GM12878 (cell line): ENCODE measurements at regions not wholly inside any gene's neighbourhood (a gene's known extent, or its start where the extent isn't known, plus 50 kb on each side); places are given as distances from the start of the nearest gene placed in this dataset.

Source experiments
- ATAC-seq: fragments of 200-7000 bp; cut with Tn5 transposase; 3 replicates; pipeline ENCODE4 v1.9.1; 2020; ENCODE audit warnings: mild to moderate bottlenecking, moderate library complexity
- BruUV-seq: library from RNA; stranded (reverse); fragments of 400-500 nt; replicated peaks from 2 replicates; lab custom pipeline; 2021; lab: Mats Ljungman, UMichigan
- CTCF ChIA-PET: fragments of 300-600 bp; sonication (Branson Sonifier 250); formaldehyde crosslinking; extraction: SDS; loops from one replicate; lab custom pipeline; 2021; ENCODE audit warnings: inconsistent platforms; lab: Yijun Ruan, JAX
- POLR2A ChIA-PET: fragments of 350-600 bp; formaldehyde crosslinking; extraction: SDS; loops from one replicate; lab custom pipeline; 2021; ENCODE audit warnings: inconsistent platforms; lab: Charles Lee
- RAD21 ChIA-PET: fragments of 300-600 bp; sonication (Branson Sonifier 250); formaldehyde crosslinking; loops from one replicate; lab custom pipeline; 2023; ENCODE audit warnings: antibody characterized with exemption; ENCODE audit not compliant: unreplicated experiment; lab: Charles Lee
- SMC1A ChIA-PET: fragments of 300-600 bp; sonication (Branson Sonifier 250); formaldehyde crosslinking; loops from one replicate; lab custom pipeline; 2023; ENCODE audit not compliant: unreplicated experiment, uncharacterized antibody; lab: Charles Lee
- DNase-seq: peaks from one replicate; pipeline ENCODE4 v3.0.0-alpha.2; 2011; ENCODE audit warnings: low read depth, low spot score
- FAIRE-seq: peaks from 3 replicates; lab custom pipeline; 2011; peaks lifted over from hg19 to GRCh38; lab: Jason Lieb, UNC
- H2AFZ ChIP-seq: 2 replicates; pipeline ENCODE4 v1.6.0; 2011; ENCODE audit warnings: low read depth, low read length, control low read depth; ENCODE audit not compliant: control insufficient read depth
- H3K27ac ChIP-seq: 2 replicates; pipeline ENCODE4 v1.5.1; 2011; ENCODE audit warnings: control low read depth; ENCODE audit not compliant: control insufficient read depth, insufficient read depth
- H3K27me3 ChIP-seq, 2 experiments: replicated peaks in 1 of 2; 2 replicates each; pipeline versions ENCODE4 v1.6.0 to v1.6.1; 2011; ENCODE audit warnings: low read length in 1 of 2; ENCODE audit not compliant: control insufficient read depth in 2 of 2, insufficient read depth in 2 of 2
- H3K36me3 ChIP-seq, 2 experiments: 2 replicates each; pipeline ENCODE4 v1.5.1; 2011; ENCODE audit warnings: low read length in 1 of 2; ENCODE audit not compliant: control insufficient read depth in 2 of 2, insufficient read depth in 2 of 2
- H3K4me1 ChIP-seq: 2 replicates; pipeline ENCODE4 v1.6.1; 2011; ENCODE audit warnings: mild to moderate bottlenecking, low read length, moderate library complexity, mixed read lengths; ENCODE audit not compliant: control insufficient read depth, insufficient read depth
- H3K4me2 ChIP-seq: 2 replicates; pipeline ENCODE4 v1.6.0; 2011; ENCODE audit warnings: control low read depth; ENCODE audit not compliant: control insufficient read depth, insufficient read depth
- H3K4me3 ChIP-seq: fragments of 200-600 bp; sonication (generic); 2 replicates; pipeline ENCODE4 v1.5.1; 2016
- H3K79me2 ChIP-seq: 2 replicates; pipeline ENCODE4 v1.6.0; 2011; ENCODE audit warnings: low read length; ENCODE audit not compliant: control insufficient read depth, insufficient read depth
- H3K9ac ChIP-seq: 2 replicates; pipeline ENCODE4 v1.8.0; 2011; ENCODE audit warnings: low read length, control low read depth, mixed read lengths; ENCODE audit not compliant: control insufficient read depth, insufficient read depth
- H3K9me3 ChIP-seq: replicated peaks from 3 replicates; pipeline ENCODE4 v1.5.1; 2011; ENCODE audit warnings: mild to moderate bottlenecking, low read length; ENCODE audit not compliant: control insufficient read depth, insufficient read depth
- H4K20me1 ChIP-seq: 2 replicates; pipeline ENCODE4 v1.6.0; 2011; ENCODE audit not compliant: control insufficient read depth, insufficient read depth
- ASH2L ChIP-seq: fragments of 300-600, 200-600 bp; sonication (generic); IDR thresholded peaks from 2 replicates; pipeline ENCODE4 v1.6.1; 2017; ENCODE audit warnings: low read depth, mild to moderate bottlenecking, borderline replicate concordance
- BCL3 ChIP-seq: IDR thresholded peaks from 2 replicates; pipeline ENCODE4 v1.6.1; 2011; ENCODE audit warnings: borderline replicate concordance, low read depth, mild to moderate bottlenecking, moderate library complexity, low read length; ENCODE audit not compliant: insufficient read depth, poor library complexity, severe bottlenecking
- CHD1 ChIP-seq: IDR thresholded peaks from 2 replicates; pipeline ENCODE4 v1.6.1; 2012; ENCODE audit warnings: low read depth, low read length, improper control_type of control experiment
- CUX1 ChIP-seq: IDR thresholded peaks from 2 replicates; pipeline ENCODE4 v1.6.1; 2012; ENCODE audit warnings: improper control_type of control experiment, low read depth, low read length; ENCODE audit not compliant: insufficient replicate concordance
- HDGF ChIP-seq: fragments of 450-650 bp; IDR thresholded peaks from 2 replicates; pipeline ENCODE4 v1.6.1; 2016; ENCODE audit warnings: antibody characterized with exemption
- MEF2B ChIP-seq: fragments of 450-650 bp; IDR thresholded peaks from 2 replicates; pipeline ENCODE4 v1.6.1; 2018; ENCODE audit warnings: mild to moderate bottlenecking, moderate library complexity; ENCODE audit not compliant: partially characterized antibody, poor library complexity, severe bottlenecking
- SIX5 ChIP-seq: IDR thresholded peaks from 2 replicates; pipeline ENCODE4 v1.6.1; 2011; ENCODE audit warnings: mild to moderate bottlenecking, low read depth, low read length, moderate library complexity; ENCODE audit not compliant: severe bottlenecking
- SMAD1 ChIP-seq: fragments of 450-650 bp; IDR thresholded peaks from 2 replicates; pipeline ENCODE4 v1.6.1; 2018; ENCODE audit warnings: mild to moderate bottlenecking, low read depth; ENCODE audit not compliant: partially characterized antibody
- SREBF2 ChIP-seq: IDR thresholded peaks from 2 replicates; pipeline ENCODE4 v1.6.1; 2012; ENCODE audit warnings: mild to moderate bottlenecking, low read length
- WGBS: methylation state at CpG from one replicate; pipeline ENCODE4 v1.1.6; 2016; ENCODE audit warnings: low lambda C conversion rate; ENCODE audit not compliant: insufficient replicate concordance, insufficient coverage; ENCODE audit errors: missing lambda C conversion rate; 5-methylcytosine and 5-hydroxymethylcytosine counted together
- in situ Hi-C: fragments of 300-500 bp; cut with MboI; formaldehyde crosslinking; loops from 9 replicates; pipeline ENCODE4 v1.14.3; 2018; ENCODE audit warnings: mixed read lengths
- intact Hi-C: fragments of 100-400 bp; cut with micrococcal nuclease; formaldehyde crosslinking; loops from one replicate; pipeline ENCODE4 v1.14.2; 2022; ENCODE audit not compliant: unreplicated experiment
- TF ChIP-seq, protein P1 (sequence below): fragments of 450-650 bp; IDR thresholded peaks from 2 replicates; pipeline ENCODE4 v1.6.1; 2016; ENCODE audit warnings: mild to moderate bottlenecking
- TF ChIP-seq, protein P2 (sequence below): IDR thresholded peaks from 2 replicates; pipeline ENCODE4 v1.6.1; 2011; ENCODE audit warnings: low read depth, mild to moderate bottlenecking, low read length, moderate library complexity, borderline replicate concordance; ENCODE audit errors: extremely low read depth

GRCh38 chr15:38065721-38066345 lies 131.4 kb downstream of the TMCO5A start (continued):
- TF ChIP-seq CUX1 (no peak), SREBF2 (no peak), ASH2L (no peak), HDGF (no peak)

DNA sequence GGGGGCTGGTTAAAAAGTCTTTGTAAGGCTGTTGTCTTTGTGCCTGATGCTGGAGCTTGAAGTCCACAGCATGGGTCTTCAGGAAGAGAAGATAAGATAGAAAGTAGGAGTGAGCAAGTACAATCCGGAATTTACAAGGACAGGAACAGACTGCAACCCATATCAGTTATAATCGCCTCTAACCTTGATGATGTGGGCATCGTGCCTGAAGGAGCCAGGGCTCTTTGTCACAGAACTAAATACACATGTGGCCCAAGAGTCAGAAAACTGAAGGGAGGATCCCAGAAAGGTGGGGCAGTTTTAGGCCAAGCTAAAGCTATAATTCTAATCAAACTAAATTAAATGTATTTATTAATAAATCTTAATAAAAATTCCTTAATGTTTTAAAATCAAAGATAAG lies 132.2 kb downstream of the TMCO5A start:
- no peak overlapping the region for H3K9ac ChIP-seq
- 43% methylated on average over 3 of the region's 3 CpGs for WGBS
- in situ Hi-C loops (no loop called here), intact Hi-C loops (no loop called here)
- RAD21 ChIA-PET = interaction anchor here (1.0 to 1.6 kb wide), 2 partner anchors 60 to 286 kb away, joined by 3 read pairs; no protein-coding TSS in a partner anchor
- H3K4me1 ChIP-seq = peaks cover 17% of the 10 kb centered on the region; the same call in 1 of the 2 replicates
- no TSS peak for BruUV-seq
- H3K27ac ChIP-seq = no peak overlapping the region
- CTCF ChIA-PET = interaction anchor here (0.7 to 1.0 kb wide), 2 partner anchors 12 to 13 kb away, joined by 3 read pairs; no protein-coding TSS in a partner anchor
- H3K9me3 ChIP-seq = no peaks in the 10 kb centered on the region
- no peaks in the 10 kb centered on the region for H3K79me2 ChIP-seq
- ATAC-seq (no peak), FAIRE-seq (no peak), DNase-seq (no peak)
- H2AFZ ChIP-seq = no peak overlapping the region
- no peaks in the 10 kb centered on the region for H3K27me3 ChIP-seq
- no peak overlapping the region for H3K4me3 ChIP-seq
- H4K20me1 ChIP-seq = no peaks in the 10 kb centered on the region
- no peaks in the 10 kb centered on the region for H3K36me3 ChIP-seq
- H3K4me2 ChIP-seq = no peak overlapping the region
- SMC1A ChIA-PET = interaction anchor here (0.6 to 4.3 kb wide), 7 partner anchors 10 to 70 kb away, joined by 3 to 60 read pairs (median 6); no protein-coding TSS in a partner anchor
- POLR2A ChIA-PET = interaction anchor here (0.5 to 0.6 kb wide), 2 partner anchors 44 to 512 kb away, joined by 3 to 5 read pairs; no protein-coding TSS in a partner anchor
- TF ChIP-seq BCL3 (no peak), SMAD1 (no peak), MEF2B (no peak), SIX5 (no peak), CHD1 (no peak)
- TF ChIP-seq, protein P1, sequence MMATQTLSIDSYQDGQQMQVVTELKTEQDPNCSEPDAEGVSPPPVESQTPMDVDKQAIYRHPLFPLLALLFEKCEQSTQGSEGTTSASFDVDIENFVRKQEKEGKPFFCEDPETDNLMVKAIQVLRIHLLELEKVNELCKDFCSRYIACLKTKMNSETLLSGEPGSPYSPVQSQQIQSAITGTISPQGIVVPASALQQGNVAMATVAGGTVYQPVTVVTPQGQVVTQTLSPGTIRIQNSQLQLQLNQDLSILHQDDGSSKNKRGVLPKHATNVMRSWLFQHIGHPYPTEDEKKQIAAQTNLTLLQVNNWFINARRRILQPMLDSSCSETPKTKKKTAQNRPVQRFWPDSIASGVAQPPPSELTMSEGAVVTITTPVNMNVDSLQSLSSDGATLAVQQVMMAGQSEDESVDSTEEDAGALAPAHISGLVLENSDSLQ = no peak
- TF ChIP-seq, protein P2, sequence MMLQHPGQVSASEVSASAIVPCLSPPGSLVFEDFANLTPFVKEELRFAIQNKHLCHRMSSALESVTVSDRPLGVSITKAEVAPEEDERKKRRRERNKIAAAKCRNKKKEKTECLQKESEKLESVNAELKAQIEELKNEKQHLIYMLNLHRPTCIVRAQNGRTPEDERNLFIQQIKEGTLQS = no peak
